GM10248 (cell line): ENCODE measurements at regions not wholly inside any gene's neighbourhood (a gene's known extent, or its start where the extent isn't known, plus 50 kb on each side); places are given as distances from the start of the nearest gene placed in this dataset.

Source experiments
- CTCF ChIA-PET: fragments of 300-600 bp; sonication (Branson Sonifier 250); formaldehyde crosslinking; extraction: SDS; loops from one replicate; lab custom pipeline; 2021; ENCODE audit warnings: antibody characterized with exemption; lab: Yijun Ruan, JAX
- POLR2A ChIA-PET: fragments of 350-650 bp; sonication (Branson Sonifier 250); formaldehyde crosslinking; extraction: SDS; loops from one replicate; lab custom pipeline; 2020; ENCODE audit warnings: antibody characterized with exemption; lab: Yijun Ruan, JAX
- DNase-seq: peaks from one replicate; pipeline ENCODE4 v3.0.0; 2012; ENCODE audit errors: extremely low spot score
- CTCF ChIP-seq: IDR thresholded peaks from 2 replicates; pipeline ENCODE4 v1.5.1; 2012; ENCODE audit warnings: mild to moderate bottlenecking, low read depth; ENCODE audit errors: extremely low read depth, missing control alignments, control extremely low read depth

GRCh38 chr11:25863986-25864385 is 467.9 kb upstream of the ANO3 start:
- TF ChIP-seq CTCF: no peak
- ChIA-PET POLR2A (no interaction called here), CTCF (no interaction called here)
- no peak for DNase-seq

GRCh38 chr11:25876456-25876965 is 455.4 kb upstream of the ANO3 start:
- ChIA-PET POLR2A (no interaction called here), CTCF (no interaction called here)
- no peak for TF ChIP-seq CTCF
- no peak for DNase-seq

GRCh38 chr11:25886036-25886435 is 445.9 kb upstream of the ANO3 start:
- no peak for DNase-seq
- no peak for TF ChIP-seq CTCF
- CTCF ChIA-PET: no interaction called here
- POLR2A ChIA-PET: interaction anchor here (0.6 kb wide), 1 partner anchor 96 kb away, joined by 4 read pairs; no protein-coding TSS in a partner anchor

GRCh38 chr11:25890626-25891260 is 441.2 kb upstream of the ANO3 start:
- CTCF ChIA-PET: no interaction called here

GRCh38 chr11:25891960-25892359 is 440.0 kb upstream of the ANO3 start:
- POLR2A ChIA-PET: no interaction called here
- TF ChIP-seq CTCF: no peak
- no peak for DNase-seq
- CTCF ChIA-PET: no interaction called here

More at GRCh38 chr11:25890626-25891260, 441.2 kb upstream of the ANO3 start:
- DNase-seq: no peak
- POLR2A ChIA-PET: no interaction called here
- no peak for TF ChIP-seq CTCF

- ChIA-PET POLR2A (no interaction called here), CTCF (interaction anchor here (1.7 kb wide), 1 partner anchor 8 kb away, joined by 3 read pairs; no protein-coding TSS in a partner anchor)
- no peak for TF ChIP-seq CTCF
- no peak for DNase-seq
Measured at GRCh38 chr11:25899617-25900160, 432.2 kb upstream of the ANO3 start.

- CTCF ChIA-PET: no interaction called here
- DNase-seq: no peak
- TF ChIP-seq CTCF: no peak
- POLR2A ChIA-PET: no interaction called here
Measured at GRCh38 chr11:25900814-25901213, 431.1 kb upstream of the ANO3 start.
